LNCAP (cell line): ENCODE measurements at regions not wholly inside any gene's neighbourhood (a gene's known extent, or its start where the extent isn't known, plus 50 kb on each side); places are given as distances from the start of the nearest gene placed in this dataset.

Experiments
- CTCF ChIP-seq: fragments of 450-650 bp; IDR thresholded peaks from 2 replicates; pipeline ENCODE4 v1.5.1; 2017; ENCODE audit warnings: mild to moderate bottlenecking

DNA sequence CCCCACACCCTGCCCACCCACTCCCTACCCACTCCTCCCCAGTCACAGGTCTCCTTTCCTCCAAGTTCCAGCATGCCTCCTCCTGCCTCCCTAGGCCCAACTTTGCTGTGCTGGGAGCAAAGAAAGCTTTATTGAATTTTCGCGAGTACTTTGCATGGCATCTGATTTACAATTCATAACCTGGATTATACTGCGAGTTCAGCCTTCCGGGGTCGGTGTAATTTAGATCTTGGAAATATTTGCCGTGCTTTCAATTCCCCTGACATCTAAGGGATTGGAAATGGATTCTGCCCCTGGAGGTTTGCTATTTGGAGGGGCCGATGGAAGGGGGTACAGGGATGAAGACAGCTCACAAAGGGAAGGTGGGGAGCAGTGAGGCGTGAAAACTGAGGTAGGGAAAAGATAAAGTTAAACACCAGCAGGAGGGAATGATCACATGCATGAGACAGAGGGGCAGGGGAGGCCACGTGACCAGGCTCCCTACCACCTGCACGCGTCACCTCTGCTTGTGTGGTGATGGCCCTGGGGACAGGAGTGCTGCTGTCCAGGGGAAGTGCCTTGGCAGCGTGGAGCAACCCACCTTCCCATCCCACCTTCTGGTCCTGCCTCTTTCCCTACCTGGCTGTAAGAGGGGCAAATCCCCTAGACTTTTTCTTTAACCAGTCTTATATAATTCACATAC lies 132.3 kb upstream of the RPL38 start:
- TF ChIP-seq CTCF, result no peak

- no peak for TF ChIP-seq CTCF
Measured at GRCh38 chr17:74072340-74072739, 131.1 kb upstream of the RPL38 start.

GRCh38 chr17:74076446-74076845 lies 127.0 kb upstream of the RPL38 start:
- no peak for TF ChIP-seq CTCF

DNA sequence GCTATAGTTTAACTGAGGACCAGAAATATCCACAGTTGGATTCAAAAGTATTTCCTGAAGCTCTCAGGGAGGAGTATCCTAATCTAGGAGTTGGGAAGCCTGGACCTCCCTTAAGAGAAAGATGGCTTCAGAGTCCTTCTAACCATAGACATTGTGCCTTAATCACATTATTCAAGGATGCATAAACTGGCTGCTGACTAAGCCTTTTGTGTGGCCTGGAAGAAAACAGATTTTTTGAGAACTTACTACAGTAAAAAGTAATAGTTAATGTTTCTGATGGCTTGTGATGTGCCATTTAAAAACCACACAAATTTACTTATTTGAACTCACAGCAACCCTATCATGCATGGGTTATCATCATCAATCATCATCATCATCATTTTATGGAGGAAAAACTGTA lies 126.2 kb upstream of the RPL38 start:
- no peak for TF ChIP-seq CTCF

- TF ChIP-seq CTCF, result no peak
Measured at GRCh38 chr17:74078363-74078941, 125.0 kb upstream of the RPL38 start.

DNA sequence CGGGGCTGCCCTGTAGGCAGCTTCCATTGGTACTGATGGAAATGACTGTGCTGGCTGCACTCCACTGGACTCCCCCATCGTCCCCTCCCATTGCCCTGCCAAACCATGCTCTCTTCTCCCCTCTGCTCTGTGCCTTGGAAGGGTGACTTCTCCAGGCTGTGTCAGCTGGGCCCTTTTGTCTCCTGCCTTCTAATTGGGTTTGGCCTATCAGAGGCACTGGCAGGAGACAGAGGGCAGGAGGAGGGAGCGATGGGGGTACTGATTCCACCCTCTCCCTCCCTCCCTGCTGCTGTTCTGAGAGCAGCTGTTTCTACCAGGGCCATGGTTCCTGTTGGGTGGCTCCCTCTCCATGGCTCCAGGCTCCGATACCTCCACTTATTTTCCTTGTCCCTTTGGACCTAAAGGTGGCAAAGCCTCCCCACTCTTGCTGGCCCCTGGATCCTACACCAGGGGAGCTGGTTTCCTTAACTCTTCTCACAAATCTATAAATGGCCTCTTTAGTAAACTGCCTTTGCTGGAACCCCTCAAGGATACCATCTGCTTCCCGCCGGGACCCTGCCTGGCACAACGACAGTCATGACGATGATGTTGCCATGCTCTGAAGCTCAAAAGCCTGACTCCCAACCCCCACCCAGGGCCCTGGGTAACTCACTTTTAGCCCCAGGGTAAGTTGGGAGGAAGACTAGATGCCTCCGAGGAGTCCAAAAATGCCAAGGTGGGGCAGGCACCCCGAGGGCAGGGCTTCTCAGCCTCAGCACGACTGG lies 123.8 kb upstream of the RPL38 start:
- TF ChIP-seq CTCF, result no peak

- TF ChIP-seq CTCF, result no peak
Measured at GRCh38 chr17:74080656-74081582, 122.6 kb upstream of the RPL38 start.
